GM12878 (cell line): ENCODE measurements at regions not wholly inside any gene's neighbourhood (a gene's known extent, or its start where the extent isn't known, plus 50 kb on each side); places are given as distances from the start of the nearest gene placed in this dataset.

ENCODE experiments used
- ATAC-seq: fragments of 200-7000 bp; cut with Tn5 transposase; 3 replicates; pipeline ENCODE4 v1.9.1; 2020; ENCODE audit warnings: mild to moderate bottlenecking, moderate library complexity
- BruUV-seq: library from RNA; stranded (reverse); fragments of 400-500 nt; replicated peaks from 2 replicates; lab custom pipeline; 2021; lab: Mats Ljungman, UMichigan
- CTCF ChIA-PET: fragments of 300-600 bp; sonication (Branson Sonifier 250); formaldehyde crosslinking; extraction: SDS; loops from one replicate; lab custom pipeline; 2021; ENCODE audit warnings: inconsistent platforms; lab: Yijun Ruan, JAX
- POLR2A ChIA-PET: fragments of 350-600 bp; formaldehyde crosslinking; extraction: SDS; loops from one replicate; lab custom pipeline; 2021; ENCODE audit warnings: inconsistent platforms; lab: Charles Lee
- RAD21 ChIA-PET: fragments of 300-600 bp; sonication (Branson Sonifier 250); formaldehyde crosslinking; loops from one replicate; lab custom pipeline; 2023; ENCODE audit warnings: antibody characterized with exemption; ENCODE audit not compliant: unreplicated experiment; lab: Charles Lee
- SMC1A ChIA-PET: fragments of 300-600 bp; sonication (Branson Sonifier 250); formaldehyde crosslinking; loops from one replicate; lab custom pipeline; 2023; ENCODE audit not compliant: unreplicated experiment, uncharacterized antibody; lab: Charles Lee
- DNase-seq: peaks from one replicate; pipeline ENCODE4 v3.0.0-alpha.2; 2011; ENCODE audit warnings: low read depth, low spot score
- FAIRE-seq: peaks from 3 replicates; lab custom pipeline; 2011; peaks lifted over from hg19 to GRCh38; lab: Jason Lieb, UNC
- H2AFZ ChIP-seq: 2 replicates; pipeline ENCODE4 v1.6.0; 2011; ENCODE audit warnings: low read depth, low read length, control low read depth; ENCODE audit not compliant: control insufficient read depth
- H3K27ac ChIP-seq: 2 replicates; pipeline ENCODE4 v1.5.1; 2011; ENCODE audit warnings: control low read depth; ENCODE audit not compliant: control insufficient read depth, insufficient read depth
- H3K27me3 ChIP-seq, 2 experiments: replicated peaks in 1 of 2; 2 replicates each; pipeline versions ENCODE4 v1.6.0 to v1.6.1; 2011; ENCODE audit warnings: low read length in 1 of 2; ENCODE audit not compliant: control insufficient read depth in 2 of 2, insufficient read depth in 2 of 2
- H3K36me3 ChIP-seq, 2 experiments: 2 replicates each; pipeline ENCODE4 v1.5.1; 2011; ENCODE audit warnings: low read length in 1 of 2; ENCODE audit not compliant: control insufficient read depth in 2 of 2, insufficient read depth in 2 of 2
- H3K4me1 ChIP-seq: 2 replicates; pipeline ENCODE4 v1.6.1; 2011; ENCODE audit warnings: mild to moderate bottlenecking, low read length, moderate library complexity, mixed read lengths; ENCODE audit not compliant: control insufficient read depth, insufficient read depth
- H3K4me2 ChIP-seq: 2 replicates; pipeline ENCODE4 v1.6.0; 2011; ENCODE audit warnings: control low read depth; ENCODE audit not compliant: control insufficient read depth, insufficient read depth
- H3K4me3 ChIP-seq: fragments of 200-600 bp; sonication (generic); 2 replicates; pipeline ENCODE4 v1.5.1; 2016
- H3K79me2 ChIP-seq: 2 replicates; pipeline ENCODE4 v1.6.0; 2011; ENCODE audit warnings: low read length; ENCODE audit not compliant: control insufficient read depth, insufficient read depth
- H3K9ac ChIP-seq: 2 replicates; pipeline ENCODE4 v1.8.0; 2011; ENCODE audit warnings: low read length, control low read depth, mixed read lengths; ENCODE audit not compliant: control insufficient read depth, insufficient read depth
- H3K9me3 ChIP-seq: replicated peaks from 3 replicates; pipeline ENCODE4 v1.5.1; 2011; ENCODE audit warnings: mild to moderate bottlenecking, low read length; ENCODE audit not compliant: control insufficient read depth, insufficient read depth
- H4K20me1 ChIP-seq: 2 replicates; pipeline ENCODE4 v1.6.0; 2011; ENCODE audit not compliant: control insufficient read depth, insufficient read depth
- CEBPB ChIP-seq, 2 experiments: fragments of 150-350 bp in 1 of 2; IDR thresholded peaks; 2 replicates each; pipeline ENCODE4 v1.6.1; 2012 to 2014; ENCODE audit warnings: low read depth in 2 of 2, low read length in 2 of 2, borderline replicate concordance in 1 of 2, inconsistent platforms in 1 of 2
- CTCF ChIP-seq, 3 experiments: IDR thresholded peaks in 2 of 3; conservative IDR thresholded peaks in 1 of 3; 2 replicates each; pipeline ENCODE4 v1.5.1; 2011; ENCODE audit warnings: low read depth in 3 of 3, low read length in 3 of 3, mild to moderate bottlenecking in 3 of 3, control low read depth in 2 of 3, moderate library complexity in 2 of 3, inconsistent platforms in 1 of 3, mixed read lengths in 1 of 3; ENCODE audit not compliant: control insufficient read depth in 2 of 3, insufficient read depth in 1 of 3; ENCODE audit errors: extremely low read depth in 1 of 3
- RAD21 ChIP-seq: IDR thresholded peaks from 2 replicates; pipeline ENCODE4 v1.6.1; 2011; ENCODE audit warnings: mild to moderate bottlenecking, low read depth, low read length, moderate library complexity; ENCODE audit not compliant: insufficient read depth
- SMC3 ChIP-seq: IDR thresholded peaks from 2 replicates; pipeline ENCODE4 v1.6.1; 2011; ENCODE audit warnings: low read length, improper control_type of control experiment, borderline replicate concordance
- WGBS: methylation state at CpG from one replicate; pipeline ENCODE4 v1.1.6; 2016; ENCODE audit warnings: low lambda C conversion rate; ENCODE audit not compliant: insufficient replicate concordance, insufficient coverage; ENCODE audit errors: missing lambda C conversion rate; 5-methylcytosine and 5-hydroxymethylcytosine counted together
- in situ Hi-C: fragments of 300-500 bp; cut with MboI; formaldehyde crosslinking; loops from 9 replicates; pipeline ENCODE4 v1.14.3; 2018; ENCODE audit warnings: mixed read lengths
- intact Hi-C: fragments of 100-400 bp; cut with micrococcal nuclease; formaldehyde crosslinking; loops from one replicate; pipeline ENCODE4 v1.14.2; 2022; ENCODE audit not compliant: unreplicated experiment

GRCh38 chr13:50387051-50387581 lies 371.9 kb downstream of the KCNRG start:
- CTCF ChIA-PET = interaction anchor here (1.1 to 2.4 kb wide), 3 partner anchors 26 to 524 kb away, joined by 3 to 15 read pairs (median 5); no protein-coding TSS in a partner anchor
- no peak for FAIRE-seq
- H4K20me1 ChIP-seq = no peaks in the 10 kb centered on the region
- in situ Hi-C loops = no loop called here
- RAD21 ChIA-PET = interaction anchor here (0.8 to 1.4 kb wide), 5 partner anchors 160 to 413 kb away, joined by 3 to 8 read pairs (median 4); no protein-coding TSS in a partner anchor
- POLR2A ChIA-PET = no interaction called here
- no peak overlapping the region for H3K27ac ChIP-seq
- no peaks in the 10 kb centered on the region; a peak in 2 of 4 replicates for H3K27me3 ChIP-seq
- no TSS peak for BruUV-seq
- peak; percentile 44; the same call in 2 of the 3 replicates for ATAC-seq
- 66% methylated on average over 6 of the region's 6 CpGs for WGBS
- no peak overlapping the region for H3K9ac ChIP-seq
- peaks cover 2% of the 10 kb centered on the region; the same call in 2 of the 3 replicates for H3K9me3 ChIP-seq
- no peaks in the 10 kb centered on the region for H3K4me1 ChIP-seq
- H2AFZ ChIP-seq = no peak overlapping the region
- H3K4me2 ChIP-seq = no peak overlapping the region
- SMC1A ChIA-PET = interaction anchor here (0.5 to 1.2 kb wide), 6 partner anchors 9 to 525 kb away, joined by 3 read pairs; no protein-coding TSS in a partner anchor
- H3K4me3 ChIP-seq = no peak overlapping the region
- intact Hi-C loops = no loop called here
- DNase-seq = no peak
- no peaks in the 10 kb centered on the region for H3K79me2 ChIP-seq
- peak; percentile 26; the same call in 1 of the 2 replicates for TF ChIP-seq SMC3
- peak; percentile 15 to 26 (median 16); a peak in 4 of 6 replicates for TF ChIP-seq CTCF (IDR thresholded peaks at IDR 0.05 in 2 of 3, conservative IDR thresholded peaks at IDR 0.05 in 1 of 3; ENCODE audit: control insufficient read depth in 2 of 3, extremely low read depth in 1 of 3, insufficient read depth in 1 of 3, low read depth in 3 of 3, low read length in 3 of 3)
- no peak for TF ChIP-seq CEBPB (IDR thresholded peaks at IDR 0.05; ENCODE audit: borderline replicate concordance in 1 of 2, low read depth in 2 of 2, low read length in 2 of 2)
- TF ChIP-seq RAD21 = peak; percentile 63
- no peaks in the 10 kb centered on the region for H3K36me3 ChIP-seq
